Omental fat pad (tissue), 3 donors: ENCODE measurements at regions not wholly inside any gene's neighbourhood (a gene's known extent, or its start where the extent isn't known, plus 50 kb on each side); places are given as distances from the start of the nearest gene placed in this dataset.

Experiments
- ATAC-seq: fragments of 150-250 bp; one replicate; pipeline ENCODE4 v1.9.1; 2016; ENCODE audit warnings: mild to moderate bottlenecking, moderate library complexity; ENCODE audit not compliant: low FRiP score
- DNase-seq: peaks from one replicate; pipeline ENCODE4 v3.0.0-alpha.2; 2019; ENCODE audit warnings: low spot score
- TF ChIP-seq, protein P1 (sequence below), 3 donors: fragments of 450-650 bp; IDR thresholded peaks; one replicate each; pipeline ENCODE4 v1.5.1; 2016 to 2017; ENCODE audit warnings: antibody characterized with exemption in 3 of 3, mild to moderate bottlenecking in 3 of 3, moderate library complexity in 2 of 3

GRCh38 chr10:6695519-6695918 lies 115.4 kb upstream of the PRKCQ start:
- TF ChIP-seq, protein P1, sequence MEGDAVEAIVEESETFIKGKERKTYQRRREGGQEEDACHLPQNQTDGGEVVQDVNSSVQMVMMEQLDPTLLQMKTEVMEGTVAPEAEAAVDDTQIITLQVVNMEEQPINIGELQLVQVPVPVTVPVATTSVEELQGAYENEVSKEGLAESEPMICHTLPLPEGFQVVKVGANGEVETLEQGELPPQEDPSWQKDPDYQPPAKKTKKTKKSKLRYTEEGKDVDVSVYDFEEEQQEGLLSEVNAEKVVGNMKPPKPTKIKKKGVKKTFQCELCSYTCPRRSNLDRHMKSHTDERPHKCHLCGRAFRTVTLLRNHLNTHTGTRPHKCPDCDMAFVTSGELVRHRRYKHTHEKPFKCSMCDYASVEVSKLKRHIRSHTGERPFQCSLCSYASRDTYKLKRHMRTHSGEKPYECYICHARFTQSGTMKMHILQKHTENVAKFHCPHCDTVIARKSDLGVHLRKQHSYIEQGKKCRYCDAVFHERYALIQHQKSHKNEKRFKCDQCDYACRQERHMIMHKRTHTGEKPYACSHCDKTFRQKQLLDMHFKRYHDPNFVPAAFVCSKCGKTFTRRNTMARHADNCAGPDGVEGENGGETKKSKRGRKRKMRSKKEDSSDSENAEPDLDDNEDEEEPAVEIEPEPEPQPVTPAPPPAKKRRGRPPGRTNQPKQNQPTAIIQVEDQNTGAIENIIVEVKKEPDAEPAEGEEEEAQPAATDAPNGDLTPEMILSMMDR (IDR thresholded peaks at IDR 0.05), result no peak
- no peak for DNase-seq
- no peak for ATAC-seq

- TF ChIP-seq, protein P1 (IDR thresholded peaks at IDR 0.05), result no peak
- no peak for DNase-seq
- ATAC-seq, result no peak
These were observed 114.5 kb upstream of the PRKCQ start for GRCh38 chr10:6694447-6695140.

- DNase-seq (no peak), ATAC-seq (no peak)
- TF ChIP-seq, protein P1 (IDR thresholded peaks at IDR 0.05), result no peak
These were observed 112.8 kb upstream of the PRKCQ start for GRCh38 chr10:6692856-6693255.

DNA sequence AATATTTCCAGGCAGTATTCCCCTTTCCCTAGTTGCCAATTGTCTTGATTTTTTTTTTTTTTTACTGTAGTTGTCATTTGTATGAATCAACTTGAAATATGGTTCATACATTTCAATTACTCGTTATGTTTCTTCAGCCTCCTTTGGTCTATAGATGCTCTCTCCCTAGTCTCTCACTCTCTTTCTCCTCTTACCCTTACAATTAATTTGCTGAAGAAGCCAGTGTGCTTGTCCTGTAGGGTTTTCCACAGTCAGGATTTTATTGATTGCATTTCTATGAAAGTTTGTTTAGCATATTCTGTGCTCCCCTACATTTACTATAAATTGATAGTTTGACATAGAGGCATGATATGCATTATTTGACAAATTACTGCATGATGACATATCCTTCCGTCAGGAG lies 112.0 kb upstream of the PRKCQ start:
- no peak for ATAC-seq
- no peak for DNase-seq
- TF ChIP-seq, protein P1 (IDR thresholded peaks at IDR 0.05), result no peak

- no peak for ATAC-seq
- TF ChIP-seq, protein P1 (IDR thresholded peaks at IDR 0.05), result no peak
- DNase-seq, result no peak
These were observed 109.0 kb upstream of the PRKCQ start for GRCh38 chr10:6689036-6689435.

DNA sequence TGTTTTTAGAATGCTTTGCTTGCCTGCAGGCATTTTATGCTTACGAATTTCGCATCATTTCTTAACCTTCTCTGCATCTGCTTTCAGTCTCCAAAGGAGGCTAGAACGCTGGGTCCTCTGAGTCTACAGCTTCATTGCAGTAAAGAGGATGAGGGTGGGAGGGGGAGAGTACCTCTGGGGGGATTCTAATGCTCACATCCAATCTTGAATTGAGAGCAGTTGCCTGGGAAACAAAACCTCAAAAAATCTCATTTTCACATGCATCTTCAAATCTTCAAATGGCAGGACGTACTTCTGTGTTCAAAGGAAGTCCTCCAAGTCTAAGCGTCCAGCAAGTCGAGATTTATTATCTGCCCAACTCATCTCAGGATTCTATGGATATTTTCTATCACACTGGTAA lies 100.7 kb upstream of the PRKCQ start:
- TF ChIP-seq, protein P1 (IDR thresholded peaks at IDR 0.05), result no peak
- DNase-seq, result no peak
- no peak for ATAC-seq

DNA sequence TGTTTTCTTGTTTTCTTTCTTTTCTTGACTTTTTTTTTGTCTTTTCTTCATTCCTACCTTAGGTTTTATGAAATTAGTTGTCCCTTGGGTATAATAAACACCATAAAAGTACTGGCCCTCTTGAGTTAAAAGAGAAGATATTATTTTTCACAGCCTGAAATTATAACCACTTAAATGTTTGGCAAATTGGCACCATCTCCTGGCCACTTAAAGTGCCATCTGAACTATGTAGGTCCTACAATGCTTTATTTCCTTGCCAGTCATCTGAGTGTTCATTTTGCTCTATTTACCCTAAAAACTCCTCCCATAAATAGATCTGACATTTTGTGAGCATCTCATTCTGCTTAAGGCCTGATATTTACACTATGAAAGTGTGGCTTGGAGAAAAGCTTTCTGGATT lies 98.9 kb upstream of the PRKCQ start:
- DNase-seq, result no peak
- TF ChIP-seq, protein P1 (IDR thresholded peaks at IDR 0.05), result no peak
- ATAC-seq, result no peak
